Keratinocyte (primary cell): ENCODE measurements at regions not wholly inside any gene's neighbourhood (a gene's known extent, or its start where the extent isn't known, plus 50 kb on each side); places are given as distances from the start of the nearest gene placed in this dataset.

Source experiments
- DNase-seq: peaks from one replicate; pipeline ENCODE4 v3.0.0-alpha.2; 2011; ENCODE audit warnings: low read depth, missing footprints, low spot score
- FAIRE-seq: peaks from 2 replicates; lab custom pipeline; 2011; peaks lifted over from hg19 to GRCh38; lab: Jason Lieb, UNC
- H2AFZ ChIP-seq: 2 replicates; pipeline ENCODE4 v1.6.0; 2012; ENCODE audit warnings: low read length, control low read depth, inconsistent platforms; ENCODE audit not compliant: control insufficient read depth
- H3K27ac ChIP-seq: 2 replicates; pipeline ENCODE4 v1.5.1; 2011; ENCODE audit warnings: low read length; ENCODE audit not compliant: control insufficient read depth, insufficient read depth
- H3K27me3 ChIP-seq: 3 replicates; pipeline ENCODE4 v1.6.0; 2011; ENCODE audit warnings: low read length; ENCODE audit not compliant: control insufficient read depth, insufficient read depth; ENCODE audit errors: extremely low read depth
- H3K36me3 ChIP-seq, 2 experiments: 2 replicates in 1 of 2; 3 replicates in 1 of 2; pipeline ENCODE4 v1.5.1; 2011; ENCODE audit warnings: low read length in 2 of 2, mild to moderate bottlenecking in 1 of 2; ENCODE audit not compliant: control insufficient read depth in 2 of 2, insufficient read depth in 2 of 2; ENCODE audit errors: extremely low read depth in 1 of 2
- H3K4me1 ChIP-seq: 3 replicates; pipeline ENCODE4 v1.5.1; 2011; ENCODE audit warnings: low read length; ENCODE audit not compliant: control insufficient read depth, insufficient read depth; ENCODE audit errors: extremely low read depth
- H3K4me2 ChIP-seq: 3 replicates; pipeline ENCODE4 v1.6.0; 2011; ENCODE audit warnings: low read depth, low read length; ENCODE audit not compliant: control insufficient read depth, insufficient read depth; ENCODE audit errors: extremely low read depth
- H3K4me3 ChIP-seq, 3 experiments: fragments of 200-600 bp in 1 of 3; sonication (generic) in 1 of 3; 2 replicates in 2 of 3; 3 replicates in 1 of 3; pipeline ENCODE4 v1.5.1; 2011 to 2016; ENCODE audit warnings: low read length in 3 of 3, mild to moderate bottlenecking in 3 of 3, control low read depth in 2 of 3, inconsistent platforms in 1 of 3, low read depth in 1 of 3, mixed read lengths in 1 of 3, mixed run types in 1 of 3, moderate library complexity in 1 of 3; ENCODE audit not compliant: control insufficient read depth in 2 of 3, insufficient read depth in 2 of 3; ENCODE audit errors: extremely low read depth in 1 of 3
- H3K79me2 ChIP-seq: 2 replicates; pipeline ENCODE4 v1.6.0; 2012; ENCODE audit warnings: low read length; ENCODE audit not compliant: control insufficient read depth, insufficient read depth
- H3K9ac ChIP-seq: 3 replicates; pipeline ENCODE4 v1.6.0; 2011; ENCODE audit warnings: low read length; ENCODE audit not compliant: control insufficient read depth, insufficient read depth; ENCODE audit errors: extremely low read depth
- H3K9me1 ChIP-seq: 3 replicates; pipeline ENCODE4 v1.6.0; 2011; ENCODE audit warnings: low read length; ENCODE audit not compliant: control insufficient read depth, insufficient read depth; ENCODE audit errors: extremely low read depth
- H3K9me3 ChIP-seq: 2 replicates; pipeline ENCODE4 v1.5.1; 2012; ENCODE audit warnings: low read depth, low read length; ENCODE audit not compliant: control insufficient read depth
- H4K20me1 ChIP-seq: 3 replicates; pipeline ENCODE4 v1.6.0; 2011; ENCODE audit warnings: low read length; ENCODE audit not compliant: control insufficient read depth, insufficient read depth; ENCODE audit errors: extremely low read depth
- EZH2 ChIP-seq: IDR thresholded peaks from one replicate; pipeline ENCODE4 v1.6.1; 2012; ENCODE audit warnings: inconsistent platforms, mild to moderate bottlenecking, low read length, moderate library complexity
- dilution Hi-C: fragments of 300-500 bp; cut with MboI; formaldehyde crosslinking; loops from one replicate; pipeline ENCODE4 v1.7.0; 2020; ENCODE audit warnings: low sequenced_read_pairs; ENCODE audit not compliant: extremely low pct_ligation_motif_present
- TF ChIP-seq, protein P1 (sequence below), 3 experiments: IDR thresholded peaks in 1 of 3; conservative IDR thresholded peaks in 1 of 3; optimal IDR thresholded peaks in 1 of 3; 2 replicates in 2 of 3; 3 replicates in 1 of 3; pipeline versions ENCODE3 to v1.5.1; 2011; ENCODE audit warnings: low read length in 3 of 3, mild to moderate bottlenecking in 3 of 3, moderate library complexity in 2 of 3, control low read depth in 1 of 3, inconsistent platforms in 1 of 3; ENCODE audit not compliant: insufficient read depth in 2 of 3; ENCODE audit errors: extremely low read depth in 1 of 3

DNA sequence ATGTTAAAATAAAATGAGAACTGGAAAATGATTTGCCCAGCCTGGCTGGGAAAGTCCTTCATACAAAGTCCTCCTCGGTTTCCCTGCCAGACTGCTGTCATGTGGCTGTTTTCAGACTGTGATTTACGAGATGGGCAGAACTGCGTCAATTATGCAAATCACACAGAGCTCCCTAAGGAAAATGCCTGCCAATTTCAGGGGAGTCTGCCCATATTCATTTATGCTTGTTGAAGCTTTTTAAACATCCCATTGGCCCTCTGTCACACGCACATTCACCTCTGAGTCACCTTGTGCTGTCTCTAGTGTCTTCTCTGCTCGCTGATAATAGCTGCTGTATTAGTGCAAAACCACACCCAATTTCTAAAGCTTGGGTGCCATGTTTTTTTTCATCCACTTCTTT, 81.7 kb upstream of the FAM20A start:
- no peaks in the 10 kb centered on the region for H3K9me3 ChIP-seq
- no peaks in the 10 kb centered on the region for H3K9me1 ChIP-seq
- no peaks in the 10 kb centered on the region for H3K36me3 ChIP-seq
- no peak overlapping the region for H3K4me3 ChIP-seq
- H3K27ac ChIP-seq, result no peak overlapping the region
- no peaks in the 10 kb centered on the region for H3K27me3 ChIP-seq
- no peaks in the 10 kb centered on the region for H3K79me2 ChIP-seq
- TF ChIP-seq, protein P1, sequence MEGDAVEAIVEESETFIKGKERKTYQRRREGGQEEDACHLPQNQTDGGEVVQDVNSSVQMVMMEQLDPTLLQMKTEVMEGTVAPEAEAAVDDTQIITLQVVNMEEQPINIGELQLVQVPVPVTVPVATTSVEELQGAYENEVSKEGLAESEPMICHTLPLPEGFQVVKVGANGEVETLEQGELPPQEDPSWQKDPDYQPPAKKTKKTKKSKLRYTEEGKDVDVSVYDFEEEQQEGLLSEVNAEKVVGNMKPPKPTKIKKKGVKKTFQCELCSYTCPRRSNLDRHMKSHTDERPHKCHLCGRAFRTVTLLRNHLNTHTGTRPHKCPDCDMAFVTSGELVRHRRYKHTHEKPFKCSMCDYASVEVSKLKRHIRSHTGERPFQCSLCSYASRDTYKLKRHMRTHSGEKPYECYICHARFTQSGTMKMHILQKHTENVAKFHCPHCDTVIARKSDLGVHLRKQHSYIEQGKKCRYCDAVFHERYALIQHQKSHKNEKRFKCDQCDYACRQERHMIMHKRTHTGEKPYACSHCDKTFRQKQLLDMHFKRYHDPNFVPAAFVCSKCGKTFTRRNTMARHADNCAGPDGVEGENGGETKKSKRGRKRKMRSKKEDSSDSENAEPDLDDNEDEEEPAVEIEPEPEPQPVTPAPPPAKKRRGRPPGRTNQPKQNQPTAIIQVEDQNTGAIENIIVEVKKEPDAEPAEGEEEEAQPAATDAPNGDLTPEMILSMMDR (optimal IDR thresholded peaks at IDR 0.05 in 1 of 3, IDR thresholded peaks at IDR 0.05 in 1 of 3, conservative IDR thresholded peaks at IDR 0.05 in 1 of 3; ENCODE audit: extremely low read depth in 1 of 3, insufficient read depth in 2 of 3, low read length in 3 of 3), result no peak
- TF ChIP-seq EZH2, result no peak
- H3K9ac ChIP-seq, result no peak overlapping the region
- H3K4me2 ChIP-seq, result no peak overlapping the region
- dilution Hi-C loops, result no loop called here
- no peak overlapping the region for H2AFZ ChIP-seq
- no peak for FAIRE-seq
- no peak for DNase-seq
- H3K4me1 ChIP-seq, result no peaks in the 10 kb centered on the region
- H4K20me1 ChIP-seq, result no peaks in the 10 kb centered on the region

DNA sequence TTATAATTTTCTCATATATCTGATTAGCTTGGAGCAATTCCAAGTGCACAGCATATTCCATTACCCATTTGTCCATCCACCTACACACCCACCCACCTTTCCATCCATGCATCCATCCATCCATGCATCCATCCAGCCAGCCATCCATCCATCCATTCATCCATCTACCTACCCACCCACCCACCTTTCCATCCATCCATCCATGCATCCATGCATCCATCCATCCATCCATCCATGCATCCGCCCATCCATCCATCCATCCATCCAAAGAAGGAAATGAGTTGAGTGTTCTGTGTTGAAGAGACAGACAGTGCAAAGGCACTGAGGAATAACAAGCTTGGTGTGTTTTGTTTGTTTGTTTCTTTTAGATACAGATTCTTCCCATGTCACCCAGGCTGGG, 78.7 kb upstream of the FAM20A start:
- Histone ChIP-seq H3K27me3 (no peaks in the 10 kb centered on the region), H3K4me1 (no peaks in the 10 kb centered on the region), H3K4me2 (no peak overlapping the region), H4K20me1 (no peaks in the 10 kb centered on the region), H3K9ac (no peak overlapping the region), H3K27ac (no peak overlapping the region), H3K79me2 (no peaks in the 10 kb centered on the region), H3K9me3 (no peaks in the 10 kb centered on the region), H2AFZ (no peak overlapping the region), H3K36me3 (no peaks in the 10 kb centered on the region), H3K4me3 (no peak overlapping the region), H3K9me1 (no peaks in the 10 kb centered on the region)
- no peak for TF ChIP-seq EZH2
- TF ChIP-seq, protein P1 (optimal IDR thresholded peaks at IDR 0.05 in 1 of 3, IDR thresholded peaks at IDR 0.05 in 1 of 3, conservative IDR thresholded peaks at IDR 0.05 in 1 of 3; ENCODE audit: extremely low read depth in 1 of 3, insufficient read depth in 2 of 3, low read length in 3 of 3), result no peak
- DNase-seq, result no peak
- FAIRE-seq, result no peak
- dilution Hi-C loops, result no loop called here
